HG03520 (cell line): ENCODE measurements at regions not wholly inside any gene's neighbourhood (a gene's known extent, or its start where the extent isn't known, plus 50 kb on each side); places are given as distances from the start of the nearest gene placed in this dataset.

Experiments used
- ATAC-seq: cut with Tn5 transposase; IDR thresholded peaks from one replicate; pipeline ENCODE4 v1.9.1; 2021; ENCODE audit warnings: mild to moderate bottlenecking, moderate library complexity; ENCODE audit not compliant: unreplicated experiment

- ATAC-seq, result no peak
Observed at GRCh38 chr10:128221117-128221516, 94.9 kb upstream of the MKI67 start.

DNA sequence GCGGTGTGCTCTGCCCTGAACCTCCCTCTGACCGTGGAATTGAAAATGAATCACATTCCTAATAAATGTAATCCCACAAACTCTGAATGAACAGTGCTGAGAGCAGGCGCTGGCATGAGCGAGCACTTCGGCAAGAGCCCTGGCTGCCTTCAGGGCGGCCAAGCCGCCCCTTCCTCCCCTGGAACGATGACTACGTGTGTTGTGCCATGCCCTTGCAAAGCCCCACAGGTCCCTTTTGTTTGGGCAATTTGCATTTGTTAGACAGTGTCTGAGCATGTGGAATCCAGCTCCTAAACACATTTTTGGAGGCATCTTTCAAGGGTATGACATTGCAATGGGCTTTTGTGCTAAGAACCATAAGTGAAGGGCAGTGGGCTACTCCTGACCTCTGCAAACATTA lies 95.6 kb upstream of the MKI67 start:
- no peak for ATAC-seq

GRCh38 chr10:128222332-128222849 lies 96.2 kb upstream of the MKI67 start:
- ATAC-seq, result no peak

DNA sequence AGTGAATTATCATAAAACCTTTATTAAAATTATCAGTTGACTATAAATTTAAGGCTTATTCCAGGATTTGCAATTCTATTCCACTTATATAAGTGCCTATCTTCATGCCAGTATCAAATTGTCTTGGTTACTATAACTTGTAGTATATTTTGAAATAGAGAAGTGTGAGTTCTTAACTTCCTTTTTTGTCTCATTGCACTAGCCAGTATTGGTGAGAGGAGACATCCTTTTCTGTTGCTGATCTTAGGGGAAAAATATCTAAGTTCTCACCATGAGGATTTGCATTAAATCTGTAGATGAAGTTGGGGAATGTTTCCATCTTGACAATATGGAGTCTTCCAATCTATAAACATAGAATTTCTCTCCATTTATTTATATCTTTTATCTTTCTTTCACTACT lies 104.2 kb upstream of the MKI67 start:
- no peak for ATAC-seq

DNA sequence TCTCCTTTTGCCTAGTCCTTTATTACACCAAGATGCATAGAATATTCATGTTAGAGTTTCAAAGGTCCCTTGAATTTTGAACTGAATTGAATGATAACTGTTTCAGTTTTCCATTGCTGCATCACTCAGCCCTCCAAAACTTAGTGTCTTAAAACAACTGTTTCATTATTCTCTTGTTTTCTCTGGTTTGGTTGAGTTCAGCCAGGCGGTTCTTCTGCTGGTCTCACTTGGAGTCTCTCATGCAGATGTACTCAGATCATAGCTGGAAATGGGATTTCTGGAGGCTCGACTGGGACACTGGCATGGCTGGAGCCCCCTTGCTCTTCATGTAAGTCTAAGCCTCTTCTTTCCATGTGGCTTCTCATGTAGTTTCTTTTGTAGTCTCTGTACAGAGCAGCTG lies 107.2 kb upstream of the MKI67 start:
- ATAC-seq, result no peak

- no peak for ATAC-seq
Observed at GRCh38 chr10:128237710-128238109, 111.5 kb upstream of the MKI67 start.

DNA sequence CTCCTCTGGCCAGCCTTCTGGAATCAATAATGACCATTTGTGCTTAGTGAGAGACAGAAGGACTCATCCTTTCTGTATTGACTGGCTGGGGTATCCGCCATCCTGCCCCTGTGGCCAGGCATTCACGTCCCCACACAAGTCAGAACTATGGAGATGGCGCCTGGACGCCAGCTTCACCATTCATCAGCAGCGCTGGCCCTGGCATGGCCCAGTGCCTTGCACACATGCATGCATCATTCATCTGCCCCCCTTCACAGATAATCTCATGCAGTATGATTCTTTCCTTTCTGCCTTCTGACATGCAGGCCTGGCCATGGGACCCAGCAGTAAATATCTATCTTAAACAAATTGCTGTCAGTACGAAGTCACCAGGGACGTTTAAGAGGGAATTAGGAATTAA lies 114.8 kb upstream of the MKI67 start:
- ATAC-seq, result no peak

GRCh38 chr10:128242641-128243040 lies 116.4 kb upstream of the MKI67 start:
- no peak for ATAC-seq

GRCh38 chr10:128245026-128245425 lies 118.8 kb upstream of the MKI67 start:
- ATAC-seq, result no peak

GRCh38 chr10:128247576-128247975 lies 121.4 kb upstream of the MKI67 start:
- ATAC-seq, result no peak

- ATAC-seq, result no peak
Observed at GRCh38 chr10:128254476-128254875, 128.3 kb upstream of the MKI67 start.

DNA sequence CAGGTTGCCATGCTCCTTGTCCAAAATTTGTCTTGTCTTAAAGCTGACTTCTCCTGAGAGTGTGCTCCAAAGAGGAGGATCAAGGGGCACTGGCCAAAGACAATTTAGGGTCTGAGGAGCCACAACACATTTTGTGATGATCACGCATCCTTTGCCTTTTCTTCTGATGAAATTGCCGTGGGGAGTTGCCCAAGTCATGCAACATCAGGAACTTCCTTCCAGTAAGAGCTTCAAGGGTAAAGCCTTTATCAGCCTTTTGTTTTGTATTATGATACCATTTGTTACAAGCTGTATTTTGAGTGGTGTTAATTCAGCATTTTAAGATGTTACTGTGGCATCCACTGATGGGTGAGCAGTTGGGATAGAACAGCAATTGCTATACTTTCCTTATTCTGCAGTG lies 131.2 kb upstream of the MKI67 start:
- ATAC-seq, result no peak

GRCh38 chr10:128258421-128258976 lies 132.3 kb upstream of the MKI67 start:
- ATAC-seq, result no peak

- peak; percentile 48 for ATAC-seq
Observed at GRCh38 chr10:128263891-128264688, 137.9 kb upstream of the MKI67 start.

- no peak for ATAC-seq
Observed at GRCh38 chr10:128265596-128265995, 139.4 kb upstream of the MKI67 start.

DNA sequence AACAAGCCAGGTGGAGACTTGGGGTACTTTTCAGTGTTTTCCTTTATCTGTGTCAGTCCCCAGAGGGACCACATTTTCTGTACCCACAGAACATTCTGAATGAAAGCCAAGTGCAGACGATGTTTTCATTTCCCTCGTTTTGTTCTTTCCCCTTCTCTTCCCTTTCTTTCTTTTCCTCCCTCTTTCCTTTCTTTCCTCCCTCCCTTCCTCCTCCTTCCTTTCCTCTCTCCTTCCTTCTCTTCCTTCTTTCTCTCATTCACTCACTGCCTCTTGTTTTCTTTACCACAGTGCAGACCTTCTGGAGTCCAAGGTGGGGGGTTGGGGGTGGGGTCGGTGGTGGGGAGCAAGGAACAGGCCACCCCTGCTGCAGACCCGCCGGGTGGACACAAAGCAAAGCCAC lies 141.4 kb upstream of the MKI67 start:
- no peak for ATAC-seq

- ATAC-seq, result no peak
Observed at GRCh38 chr10:128268015-128268722, 141.9 kb upstream of the MKI67 start.

GRCh38 chr10:128274938-128275337 lies 148.7 kb upstream of the MKI67 start:
- no peak for ATAC-seq

- ATAC-seq, result no peak
Observed at GRCh38 chr10:128275388-128276177, 149.4 kb upstream of the MKI67 start.

GRCh38 chr10:128277267-128277840 lies 151.1 kb upstream of the MKI67 start:
- ATAC-seq, result no peak

DNA sequence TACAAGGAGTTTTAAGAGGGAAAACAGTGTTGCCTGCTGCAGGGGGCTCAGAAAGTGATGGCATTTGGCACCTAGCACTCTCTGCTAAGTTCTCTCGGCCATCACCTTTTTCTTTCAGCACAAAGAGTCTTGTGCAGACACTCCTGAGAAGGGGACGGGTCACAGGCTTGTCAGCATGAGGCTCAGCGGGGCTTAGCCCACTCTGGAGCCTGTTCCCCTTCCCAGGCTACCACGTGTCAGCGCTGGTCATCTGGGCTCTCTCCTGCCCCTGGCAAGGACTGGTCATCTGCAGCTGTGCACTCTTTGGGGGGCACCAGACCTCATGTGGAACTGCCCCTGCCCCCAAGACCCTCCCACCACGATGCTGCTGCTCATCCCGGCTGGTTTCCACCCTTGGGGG lies 152.1 kb upstream of the MKI67 start:
- ATAC-seq, result no peak
